Astrocyte of the spinal cord (primary cell): ENCODE measurements at regions not wholly inside any gene's neighbourhood (a gene's known extent, or its start where the extent isn't known, plus 50 kb on each side); places are given as distances from the start of the nearest gene placed in this dataset.

Experiments used
- DNase-seq: peaks from one replicate; pipeline ENCODE4 v3.0.0; 2011; ENCODE audit warnings: low read depth, low spot score
- H3K4me3 ChIP-seq: 2 replicates; pipeline ENCODE4 v1.5.1; 2011; ENCODE audit warnings: low read depth, mild to moderate bottlenecking, low read length, moderate library complexity
- in situ Hi-C: cut with HindIII; loops from 2 replicates; pipeline ENCODE4 v1.10.0; 2017; ENCODE audit warnings: low sequenced_read_pairs
- TF ChIP-seq, protein P1 (sequence below): IDR thresholded peaks from 2 replicates; pipeline ENCODE4 v1.5.1; 2012; ENCODE audit warnings: low read depth, mild to moderate bottlenecking, low read length, inconsistent platforms

DNA sequence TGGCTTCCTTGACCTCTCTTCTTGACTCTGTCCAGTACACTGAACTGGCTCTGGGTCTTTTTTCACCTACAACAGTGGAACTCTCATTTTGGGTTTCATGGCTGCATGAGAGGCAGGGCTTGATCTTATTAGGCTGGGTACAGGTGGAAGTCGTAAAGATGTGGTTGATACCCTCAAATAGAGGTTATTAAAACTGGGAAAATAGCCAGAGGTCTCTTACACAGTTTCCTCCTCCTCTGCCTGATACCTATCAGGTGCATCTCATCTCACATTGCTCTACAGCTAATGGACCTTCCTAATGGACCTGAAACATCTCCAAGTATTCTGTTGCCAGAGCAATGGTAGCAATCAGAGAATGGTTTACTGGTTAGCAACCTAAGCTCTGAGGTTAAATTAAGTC lies 231.8 kb downstream of the ETAA1 start:
- no peak overlapping the region for H3K4me3 ChIP-seq
- TF ChIP-seq, protein P1, sequence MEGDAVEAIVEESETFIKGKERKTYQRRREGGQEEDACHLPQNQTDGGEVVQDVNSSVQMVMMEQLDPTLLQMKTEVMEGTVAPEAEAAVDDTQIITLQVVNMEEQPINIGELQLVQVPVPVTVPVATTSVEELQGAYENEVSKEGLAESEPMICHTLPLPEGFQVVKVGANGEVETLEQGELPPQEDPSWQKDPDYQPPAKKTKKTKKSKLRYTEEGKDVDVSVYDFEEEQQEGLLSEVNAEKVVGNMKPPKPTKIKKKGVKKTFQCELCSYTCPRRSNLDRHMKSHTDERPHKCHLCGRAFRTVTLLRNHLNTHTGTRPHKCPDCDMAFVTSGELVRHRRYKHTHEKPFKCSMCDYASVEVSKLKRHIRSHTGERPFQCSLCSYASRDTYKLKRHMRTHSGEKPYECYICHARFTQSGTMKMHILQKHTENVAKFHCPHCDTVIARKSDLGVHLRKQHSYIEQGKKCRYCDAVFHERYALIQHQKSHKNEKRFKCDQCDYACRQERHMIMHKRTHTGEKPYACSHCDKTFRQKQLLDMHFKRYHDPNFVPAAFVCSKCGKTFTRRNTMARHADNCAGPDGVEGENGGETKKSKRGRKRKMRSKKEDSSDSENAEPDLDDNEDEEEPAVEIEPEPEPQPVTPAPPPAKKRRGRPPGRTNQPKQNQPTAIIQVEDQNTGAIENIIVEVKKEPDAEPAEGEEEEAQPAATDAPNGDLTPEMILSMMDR: no peak
- DNase-seq: no peak
- in situ Hi-C loops: no loop called here

DNA sequence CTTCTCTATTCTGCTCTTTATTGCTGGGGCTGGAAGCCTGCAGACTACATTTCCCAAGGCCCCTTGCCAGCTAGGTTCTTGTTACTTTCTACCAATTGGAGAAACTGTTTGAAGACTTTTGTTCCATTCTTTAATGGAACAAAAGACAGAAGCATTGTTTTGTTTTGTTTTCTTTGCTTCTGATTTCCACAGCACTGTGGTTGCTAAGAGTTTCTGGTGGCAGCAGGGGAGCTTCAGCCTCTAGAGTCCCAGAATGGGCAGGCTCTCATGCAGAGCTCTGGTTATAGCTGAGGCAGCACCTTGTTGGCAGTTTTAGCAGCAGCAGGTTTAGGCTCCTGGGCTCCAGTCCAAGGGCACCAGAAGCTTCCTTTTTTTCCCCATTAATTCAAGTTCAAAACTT lies 234.3 kb downstream of the ETAA1 start:
- no peak overlapping the region for H3K4me3 ChIP-seq
- no peak for DNase-seq
- in situ Hi-C loops: no loop called here
- TF ChIP-seq, protein P1: no peak

DNA sequence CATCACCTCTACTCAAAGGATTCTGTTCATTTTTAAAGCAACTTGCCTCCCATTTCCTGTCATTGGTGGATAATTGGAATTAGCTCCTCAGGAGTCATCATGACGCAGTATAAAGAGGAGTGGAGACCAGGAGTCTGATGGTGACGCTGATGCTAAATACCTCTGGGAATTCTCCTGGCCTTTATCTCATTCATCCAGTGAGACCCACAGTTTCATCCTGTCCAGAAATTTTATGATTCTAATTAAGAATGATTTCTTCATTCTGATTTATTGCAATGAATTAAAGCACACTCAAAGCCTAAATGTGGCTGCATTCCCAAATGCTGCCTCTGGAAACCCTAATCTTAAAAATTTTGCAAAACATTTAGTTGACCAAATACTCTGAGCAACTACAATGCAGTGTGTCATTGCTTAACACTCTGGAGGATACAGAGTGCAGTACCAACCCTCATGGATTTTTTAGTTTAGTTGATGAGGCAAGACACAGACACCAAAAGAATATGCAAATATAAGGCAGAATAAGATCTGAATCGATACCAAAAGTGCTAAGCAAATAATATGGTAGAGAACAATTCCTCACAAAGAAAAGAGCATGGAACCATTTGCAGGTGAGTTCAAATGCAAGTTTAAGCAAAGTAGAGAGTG lies 236.2 kb downstream of the ETAA1 start:
- no peak for DNase-seq
- in situ Hi-C loops: no loop called here
- H3K4me3 ChIP-seq: no peak overlapping the region
- TF ChIP-seq, protein P1: no peak

DNA sequence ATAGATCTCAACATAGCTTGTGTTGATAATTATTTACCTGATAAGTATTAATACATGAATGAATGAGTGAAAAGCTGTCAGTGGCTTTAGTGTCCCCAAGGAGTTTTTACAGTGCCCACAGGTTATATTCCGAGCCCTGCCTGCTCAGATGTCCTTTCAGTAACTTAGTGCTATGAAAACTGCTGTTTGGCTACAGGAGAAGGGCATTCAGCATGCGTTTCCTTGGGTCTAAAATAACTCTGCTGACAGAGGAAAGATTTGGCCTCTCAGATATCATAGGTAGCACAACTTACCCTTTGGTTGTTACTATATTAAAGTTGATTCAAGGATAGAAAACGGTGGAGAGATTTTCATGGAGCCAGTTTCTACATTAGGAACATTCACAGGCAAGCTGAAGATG lies 241.0 kb downstream of the ETAA1 start:
- no peak overlapping the region for H3K4me3 ChIP-seq
- in situ Hi-C loops: no loop called here
- TF ChIP-seq, protein P1: no peak
- no peak for DNase-seq

DNA sequence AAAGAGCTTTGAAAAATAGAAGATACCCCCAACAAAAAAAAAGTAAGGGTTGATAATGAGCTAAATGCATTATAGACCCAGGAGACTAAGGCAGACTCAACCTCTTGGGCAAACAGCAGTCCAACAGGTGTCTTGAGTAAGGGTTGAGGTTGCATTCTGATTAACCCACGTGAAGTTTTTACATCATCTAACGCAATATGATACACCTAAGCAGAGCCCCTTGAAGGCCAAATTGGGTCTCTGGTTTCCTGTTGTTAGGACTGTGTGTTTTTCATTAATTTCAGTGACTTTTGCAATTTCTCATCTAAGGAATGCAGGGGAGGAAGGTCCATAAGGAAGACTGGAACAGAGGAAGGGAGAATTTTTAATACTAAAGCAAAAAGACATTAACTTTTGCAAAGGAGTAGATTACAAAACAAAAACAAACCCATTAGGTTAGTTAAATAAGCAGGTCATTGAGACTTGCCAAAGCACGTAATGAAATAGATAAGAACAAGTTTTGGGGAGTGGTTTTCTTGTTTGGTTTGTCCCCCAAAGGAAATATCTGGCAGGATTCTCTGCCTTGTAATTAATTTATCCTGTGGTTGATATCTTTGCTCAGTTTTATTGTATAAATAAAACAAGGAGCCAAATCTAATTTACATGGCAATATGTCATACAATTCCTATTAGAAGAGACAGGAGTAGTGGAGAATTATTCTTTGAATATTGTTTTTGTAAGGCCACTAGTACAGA lies 244.3 kb downstream of the ETAA1 start:
- in situ Hi-C loops: no loop called here

DNA sequence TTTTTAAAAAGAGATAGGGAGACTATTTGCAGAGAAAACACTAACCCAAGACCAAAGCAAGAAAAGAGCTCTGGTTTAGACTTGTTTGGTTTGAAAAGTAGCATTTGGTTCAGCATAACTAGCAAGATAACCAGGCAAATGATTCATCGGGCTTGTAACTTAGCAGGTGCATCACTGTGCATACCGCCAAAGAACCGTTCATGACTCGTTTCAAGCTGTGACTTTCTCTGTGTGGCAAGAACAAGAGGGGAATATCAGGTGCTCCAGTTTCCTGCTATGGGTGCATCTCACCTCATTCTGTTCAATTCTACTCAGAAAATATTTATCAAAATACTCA lies 244.9 kb downstream of the ETAA1 start:
- DNase-seq: no peak
- in situ Hi-C loops: no loop called here
- H3K4me3 ChIP-seq: no peak overlapping the region
- TF ChIP-seq, protein P1: no peak

More for the DNA sequence above, 244.3 kb downstream of the ETAA1 start:
- H3K4me3 ChIP-seq: no peak overlapping the region
- TF ChIP-seq, protein P1: no peak
- no peak for DNase-seq
